Ishikawa (cell line): ENCODE measurements at regions not wholly inside any gene's neighbourhood (a gene's known extent, or its start where the extent isn't known, plus 50 kb on each side); places are given as distances from the start of the nearest gene placed in this dataset.

ENCODE experiments used
- CEBPB ChIP-seq: IDR thresholded peaks from 2 replicates; pipeline ENCODE4 v1.6.1; 2012
- CREB1 ChIP-seq: IDR thresholded peaks from 2 replicates; pipeline ENCODE4 v1.6.1; 2012; ENCODE audit warnings: low read depth
- EGR1 ChIP-seq: IDR thresholded peaks from 2 replicates; pipeline ENCODE4 v1.6.1; 2012
- EP300 ChIP-seq: IDR thresholded peaks from 2 replicates; pipeline ENCODE4 v1.6.1; 2012; ENCODE audit warnings: borderline replicate concordance
- FOXM1 ChIP-seq: IDR thresholded peaks from 2 replicates; pipeline ENCODE4 v1.6.1; 2012; ENCODE audit warnings: low read depth, borderline replicate concordance
- NFIC ChIP-seq: IDR thresholded peaks from 2 replicates; pipeline ENCODE4 v1.6.1; 2012
- RAD21 ChIP-seq: IDR thresholded peaks from 2 replicates; pipeline ENCODE4 v1.6.1; 2012; ENCODE audit warnings: low read depth
- TAF1 ChIP-seq: IDR thresholded peaks from 2 replicates; pipeline ENCODE4 v1.6.1; 2012; ENCODE audit warnings: low read depth, mild to moderate bottlenecking
- TCF12 ChIP-seq: IDR thresholded peaks from 2 replicates; pipeline ENCODE4 v1.6.1; 2012; ENCODE audit warnings: low read depth
- TEAD4 ChIP-seq: IDR thresholded peaks from 2 replicates; pipeline ENCODE4 v1.6.1; 2012
- YY1 ChIP-seq: IDR thresholded peaks from 2 replicates; pipeline ENCODE4 v1.6.1; 2012; ENCODE audit warnings: low read depth
- ZBTB7A ChIP-seq: IDR thresholded peaks from 2 replicates; pipeline ENCODE4 v1.6.1; 2012; ENCODE audit warnings: low read depth
- TF ChIP-seq, protein P1 (sequence below): IDR thresholded peaks from 2 replicates; pipeline ENCODE4 v1.6.1; 2012
- TF ChIP-seq, protein P2 (sequence below): IDR thresholded peaks from 2 replicates; pipeline ENCODE4 v1.6.1; 2012
- TF ChIP-seq, protein P3 (sequence below): IDR thresholded peaks from 2 replicates; pipeline ENCODE4 v1.6.1; 2012; ENCODE audit warnings: low read depth, mild to moderate bottlenecking

DNA sequence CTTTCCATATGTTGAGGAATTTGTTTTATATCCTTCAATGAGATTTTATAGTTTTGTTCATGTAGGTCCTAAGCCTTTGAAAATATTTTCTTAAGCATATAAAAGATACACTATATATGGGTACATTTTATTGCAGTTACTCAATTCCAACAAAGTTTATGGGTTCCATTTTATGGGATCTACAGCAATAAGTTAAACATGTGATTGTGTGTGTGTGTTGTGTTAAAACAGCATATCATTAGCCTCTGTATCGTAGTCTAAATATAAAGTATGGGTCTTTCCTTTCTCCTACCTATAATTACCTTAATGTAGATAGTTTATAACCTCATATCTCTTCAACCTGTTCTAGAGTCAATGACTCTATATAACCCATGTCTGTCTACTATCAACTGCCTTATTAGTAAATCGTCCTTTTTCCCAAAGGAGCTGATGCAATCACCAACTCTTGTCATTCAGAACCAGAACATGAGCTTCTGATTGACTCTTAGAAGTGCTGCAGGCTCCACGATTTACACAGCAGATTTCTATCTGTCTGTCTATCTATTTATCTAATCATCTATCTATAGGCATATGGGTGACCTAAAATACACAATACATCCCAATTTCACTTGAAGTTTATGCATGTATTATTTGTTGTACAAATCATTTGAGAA, 512.6 kb upstream of the CBLB start:
- TF ChIP-seq RAD21 = no peak

DNA sequence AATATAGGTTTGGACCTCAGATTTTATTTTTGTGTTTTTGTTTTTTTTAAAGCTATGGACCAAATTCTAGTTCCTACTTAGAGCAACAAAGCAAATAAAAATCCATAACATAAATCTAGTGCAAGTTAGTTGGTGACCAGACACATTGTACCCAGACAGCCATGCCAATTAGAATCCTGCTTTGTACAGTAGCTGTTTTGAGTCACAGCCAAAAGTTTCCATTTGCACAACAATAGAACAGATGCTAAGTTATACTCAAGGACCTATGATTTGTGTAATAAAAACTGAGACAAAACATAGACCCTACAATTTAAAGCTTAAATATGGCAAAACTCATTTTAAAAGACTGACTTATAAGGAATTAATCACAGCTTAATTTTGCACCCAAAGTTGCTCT, 513.1 kb upstream of the CBLB start:
- TF ChIP-seq, protein P1, sequence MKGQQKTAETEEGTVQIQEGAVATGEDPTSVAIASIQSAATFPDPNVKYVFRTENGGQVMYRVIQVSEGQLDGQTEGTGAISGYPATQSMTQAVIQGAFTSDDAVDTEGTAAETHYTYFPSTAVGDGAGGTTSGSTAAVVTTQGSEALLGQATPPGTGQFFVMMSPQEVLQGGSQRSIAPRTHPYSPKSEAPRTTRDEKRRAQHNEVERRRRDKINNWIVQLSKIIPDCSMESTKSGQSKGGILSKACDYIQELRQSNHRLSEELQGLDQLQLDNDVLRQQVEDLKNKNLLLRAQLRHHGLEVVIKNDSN = no peak
- TF ChIP-seq, protein P2, sequence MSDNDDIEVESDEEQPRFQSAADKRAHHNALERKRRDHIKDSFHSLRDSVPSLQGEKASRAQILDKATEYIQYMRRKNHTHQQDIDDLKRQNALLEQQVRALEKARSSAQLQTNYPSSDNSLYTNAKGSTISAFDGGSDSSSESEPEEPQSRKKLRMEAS = no peak
- TF ChIP-seq EGR1 = no peak
- TF ChIP-seq RAD21 = no peak
- TF ChIP-seq, protein P3, sequence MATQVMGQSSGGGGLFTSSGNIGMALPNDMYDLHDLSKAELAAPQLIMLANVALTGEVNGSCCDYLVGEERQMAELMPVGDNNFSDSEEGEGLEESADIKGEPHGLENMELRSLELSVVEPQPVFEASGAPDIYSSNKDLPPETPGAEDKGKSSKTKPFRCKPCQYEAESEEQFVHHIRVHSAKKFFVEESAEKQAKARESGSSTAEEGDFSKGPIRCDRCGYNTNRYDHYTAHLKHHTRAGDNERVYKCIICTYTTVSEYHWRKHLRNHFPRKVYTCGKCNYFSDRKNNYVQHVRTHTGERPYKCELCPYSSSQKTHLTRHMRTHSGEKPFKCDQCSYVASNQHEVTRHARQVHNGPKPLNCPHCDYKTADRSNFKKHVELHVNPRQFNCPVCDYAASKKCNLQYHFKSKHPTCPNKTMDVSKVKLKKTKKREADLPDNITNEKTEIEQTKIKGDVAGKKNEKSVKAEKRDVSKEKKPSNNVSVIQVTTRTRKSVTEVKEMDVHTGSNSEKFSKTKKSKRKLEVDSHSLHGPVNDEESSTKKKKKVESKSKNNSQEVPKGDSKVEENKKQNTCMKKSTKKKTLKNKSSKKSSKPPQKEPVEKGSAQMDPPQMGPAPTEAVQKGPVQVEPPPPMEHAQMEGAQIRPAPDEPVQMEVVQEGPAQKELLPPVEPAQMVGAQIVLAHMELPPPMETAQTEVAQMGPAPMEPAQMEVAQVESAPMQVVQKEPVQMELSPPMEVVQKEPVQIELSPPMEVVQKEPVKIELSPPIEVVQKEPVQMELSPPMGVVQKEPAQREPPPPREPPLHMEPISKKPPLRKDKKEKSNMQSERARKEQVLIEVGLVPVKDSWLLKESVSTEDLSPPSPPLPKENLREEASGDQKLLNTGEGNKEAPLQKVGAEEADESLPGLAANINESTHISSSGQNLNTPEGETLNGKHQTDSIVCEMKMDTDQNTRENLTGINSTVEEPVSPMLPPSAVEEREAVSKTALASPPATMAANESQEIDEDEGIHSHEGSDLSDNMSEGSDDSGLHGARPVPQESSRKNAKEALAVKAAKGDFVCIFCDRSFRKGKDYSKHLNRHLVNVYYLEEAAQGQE = no peak
- TF ChIP-seq TEAD4 = no peak
- no peak for TF ChIP-seq CREB1
- no peak for TF ChIP-seq TCF12
- TF ChIP-seq YY1 = no peak
- TF ChIP-seq TAF1 = no peak
- TF ChIP-seq NFIC = no peak
- no peak for TF ChIP-seq EP300
- no peak for TF ChIP-seq CEBPB

DNA sequence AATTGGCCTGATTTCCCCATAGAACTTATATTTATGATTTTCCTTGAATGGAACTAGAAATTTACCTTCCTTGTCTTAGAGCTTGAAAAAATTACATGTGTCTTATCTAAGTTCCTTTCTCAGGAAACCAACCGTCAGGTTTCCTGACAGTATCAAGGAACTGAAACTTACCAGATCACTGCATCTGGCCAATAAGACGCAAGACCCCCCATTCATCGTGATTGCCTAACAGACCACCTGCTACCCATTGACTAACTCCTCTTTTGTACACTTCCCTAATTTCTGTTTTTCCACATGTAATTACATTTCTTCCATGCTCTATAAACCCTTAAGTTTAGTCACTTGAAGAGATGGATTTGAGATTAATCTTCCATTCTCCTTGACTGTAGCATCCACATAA, 517.2 kb upstream of the CBLB start:
- no peak for TF ChIP-seq FOXM1
- TF ChIP-seq TEAD4 = no peak
- TF ChIP-seq, protein P1 = no peak
- no peak for TF ChIP-seq TCF12
- TF ChIP-seq CREB1 = no peak
- no peak for TF ChIP-seq TAF1
- TF ChIP-seq, protein P3 = no peak
- TF ChIP-seq EP300 = no peak
- TF ChIP-seq EGR1 = no peak
- TF ChIP-seq NFIC = no peak
- no peak for TF ChIP-seq RAD21
- no peak for TF ChIP-seq CEBPB
- TF ChIP-seq YY1 = no peak
- TF ChIP-seq, protein P2 = no peak
- no peak for TF ChIP-seq ZBTB7A

DNA sequence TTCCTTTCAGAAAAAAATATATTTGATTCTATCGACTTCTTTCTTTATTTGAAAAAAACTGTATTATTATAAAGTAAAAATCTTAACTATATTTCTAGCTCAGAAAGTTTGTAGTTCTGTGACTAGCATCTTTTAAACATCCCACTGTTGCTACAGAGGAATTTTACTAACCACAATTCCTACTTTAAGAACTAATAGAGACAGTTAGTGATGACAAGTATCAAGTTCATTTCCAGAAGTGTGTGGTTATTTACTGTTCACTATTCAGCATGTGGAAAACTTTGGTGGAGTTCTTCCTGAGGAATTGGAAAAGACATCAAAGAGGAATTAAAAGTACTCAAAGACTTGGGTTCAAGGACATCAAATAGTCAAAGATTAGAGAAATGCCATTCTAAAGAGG, 524.1 kb upstream of the CBLB start:
- TF ChIP-seq TEAD4 = no peak
- no peak for TF ChIP-seq CEBPB
- no peak for TF ChIP-seq YY1
- TF ChIP-seq TCF12 = no peak
- TF ChIP-seq CREB1 = no peak
- TF ChIP-seq, protein P2 = no peak
- no peak for TF ChIP-seq EGR1
- no peak for TF ChIP-seq TAF1
- TF ChIP-seq NFIC = no peak
- no peak for TF ChIP-seq FOXM1
- TF ChIP-seq, protein P1 = no peak
- TF ChIP-seq, protein P3 = no peak
- no peak for TF ChIP-seq EP300
- no peak for TF ChIP-seq RAD21
- no peak for TF ChIP-seq ZBTB7A
